ENCODE measurements at regions not wholly inside any gene's neighbourhood (a gene's known extent, or its start where the extent isn't known, plus 50 kb on each side); places are given as distances from the start of the nearest gene placed in this dataset.

GRCh38 chr6:50318536-50318935 is 268.8 kb upstream of the DEFB112 start:
- no peaks in the 10 kb centered on the region for H3F3A ChIP-seq (replicated peaks; ENCODE audit: insufficient read depth)
- H3K27me3 ChIP-seq (ENCODE audit: insufficient read depth) = no peaks in the 10 kb centered on the region
- no peaks in the 10 kb centered on the region for H3K4me1 ChIP-seq (ENCODE audit: control insufficient read depth in 1 of 2, insufficient read depth in 2 of 2, low read depth in 1 of 2, low read length in 1 of 2)
- no peak for DNase-seq
- H3K9me3 ChIP-seq = no peaks in the 10 kb centered on the region
- no peaks in the 10 kb centered on the region for H3K36me3 ChIP-seq (replicated peaks in 1 of 2; ENCODE audit: control insufficient read depth in 1 of 2, insufficient read depth in 2 of 2, low read length in 1 of 2)
- no peak overlapping the region for H3K27ac ChIP-seq (ENCODE audit: low read depth in 2 of 2, low read length in 1 of 2)
- TF ChIP-seq NRF1 (IDR thresholded peaks at IDR 0.05; ENCODE audit: low read depth, low read length) (no peak), IRF3 (IDR thresholded peaks at IDR 0.05; ENCODE audit: low read depth, low read length) (no peak), POLR2AphosphoS5 (IDR thresholded peaks at IDR 0.05; ENCODE audit: low read depth, low read length) (no peak), NFIC (IDR thresholded peaks at IDR 0.05; ENCODE audit: borderline replicate concordance) (no peak), SMC3 (IDR thresholded peaks at IDR 0.05; ENCODE audit: low read depth, low read length) (no peak), RFX5 (IDR thresholded peaks at IDR 0.05; ENCODE audit: low read length) (no peak), YY1 (IDR thresholded peaks at IDR 0.05; ENCODE audit: low read depth) (no peak), GATA2 (CRISPR knock-in tag; IDR thresholded peaks at IDR 0.05) (no peak), RAD21 (IDR thresholded peaks at IDR 0.05; ENCODE audit: low read length) (no peak), PBX3 (IDR thresholded peaks at IDR 0.05) (no peak), JUND (IDR thresholded peaks at IDR 0.05) (no peak), TAF1 (IDR thresholded peaks at IDR 0.05; ENCODE audit: borderline replicate concordance, low read depth, low read length) (no peak), REST (IDR thresholded peaks at IDR 0.05; ENCODE audit: low read depth, low read length) (no peak), RCOR1 (IDR thresholded peaks at IDR 0.05; ENCODE audit: low read length) (no peak)
- no peak overlapping the region for H2AFZ ChIP-seq (ENCODE audit: low read depth)
- ChIA-PET POLR2A (no interaction called here), CTCF (interaction anchor here (1.2 to 1.3 kb wide), 2 partner anchors 53 to 283 kb away, joined by 3 read pairs; no protein-coding TSS in a partner anchor)
- no peak overlapping the region for H3K4me3 ChIP-seq (ENCODE audit: low read depth in 2 of 2, low read length in 1 of 2)
- no peak overlapping the region for H3K9ac ChIP-seq
- no peaks in the 10 kb centered on the region for H3K79me2 ChIP-seq (ENCODE audit: insufficient read depth)
- no peak overlapping the region for H3K4me2 ChIP-seq
- no peaks in the 10 kb centered on the region for H3K9me2 ChIP-seq
- H4K20me1 ChIP-seq (ENCODE audit: insufficient read depth) = no peaks in the 10 kb centered on the region
